HG03565 (cell line): ENCODE measurements at regions not wholly inside any gene's neighbourhood (a gene's known extent, or its start where the extent isn't known, plus 50 kb on each side); places are given as distances from the start of the nearest gene placed in this dataset.
"Not testable (repeated sequence)": the region's sequence is repeated elsewhere in the genome, so short reads cannot be mapped to it uniquely, and the experiment has no call there.

Source experiments
- ATAC-seq: cut with Tn5 transposase; IDR thresholded peaks from one replicate; pipeline ENCODE4 v1.9.1; 2021; ENCODE audit warnings: mild to moderate bottlenecking, moderate library complexity; ENCODE audit not compliant: unreplicated experiment

DNA sequence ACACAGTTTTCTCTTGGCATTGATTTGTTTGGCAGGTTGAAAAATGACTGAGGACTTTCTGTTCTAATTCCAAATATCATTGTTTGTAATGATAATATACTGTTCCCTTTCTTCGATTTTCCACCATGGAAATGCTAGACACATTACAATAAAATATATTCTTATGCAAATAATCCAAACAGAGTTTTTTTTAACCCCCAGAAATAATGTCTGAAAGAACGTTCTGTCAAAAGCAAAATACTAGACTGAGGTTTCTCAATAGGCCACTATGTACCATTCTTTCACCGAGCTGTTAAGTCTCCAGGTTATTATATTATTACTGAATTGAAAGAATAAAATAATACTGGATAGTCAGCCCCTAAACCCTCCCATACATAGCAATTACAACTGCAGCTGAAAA, 312.5 kb downstream of the ZIC3 start:
- no peak for ATAC-seq

DNA sequence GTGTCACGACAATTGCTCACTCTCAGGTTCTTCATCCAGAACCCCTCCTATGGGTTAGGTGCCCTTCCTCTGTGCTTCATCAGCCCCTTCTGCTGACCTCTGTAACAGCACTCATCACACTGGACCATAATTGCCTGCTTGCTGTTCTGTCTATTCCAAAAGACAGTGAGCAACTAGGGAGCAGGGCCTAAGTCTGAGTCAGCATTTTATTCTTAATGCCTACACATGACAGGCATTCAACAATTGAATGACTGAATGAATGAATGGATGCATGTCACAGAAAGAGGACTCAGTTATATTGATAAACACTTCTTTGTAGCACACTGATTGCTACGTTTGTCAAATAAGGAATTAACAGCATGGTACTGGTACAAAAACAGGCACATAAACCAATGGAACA, 317.0 kb downstream of the ZIC3 start:
- ATAC-seq, result no peak

DNA sequence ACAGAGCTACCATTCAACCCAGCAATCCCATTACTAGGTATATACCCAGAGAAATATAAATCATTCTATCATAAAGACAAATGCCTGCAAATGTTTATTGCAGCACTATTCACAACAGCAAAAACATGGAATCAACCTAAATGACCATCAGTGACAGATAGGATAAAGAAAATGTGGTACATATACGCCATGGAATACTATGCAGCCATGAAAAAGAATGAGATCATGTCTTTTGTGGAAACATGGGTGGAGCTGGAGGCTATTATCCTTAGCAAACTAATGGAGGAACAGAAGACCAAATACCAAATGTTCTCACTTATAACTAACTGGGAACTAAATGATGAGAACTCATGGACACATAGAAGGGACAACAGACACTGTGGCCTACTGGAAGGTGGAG, 318.9 kb downstream of the ZIC3 start:
- ATAC-seq, result not testable (repeated sequence)

DNA sequence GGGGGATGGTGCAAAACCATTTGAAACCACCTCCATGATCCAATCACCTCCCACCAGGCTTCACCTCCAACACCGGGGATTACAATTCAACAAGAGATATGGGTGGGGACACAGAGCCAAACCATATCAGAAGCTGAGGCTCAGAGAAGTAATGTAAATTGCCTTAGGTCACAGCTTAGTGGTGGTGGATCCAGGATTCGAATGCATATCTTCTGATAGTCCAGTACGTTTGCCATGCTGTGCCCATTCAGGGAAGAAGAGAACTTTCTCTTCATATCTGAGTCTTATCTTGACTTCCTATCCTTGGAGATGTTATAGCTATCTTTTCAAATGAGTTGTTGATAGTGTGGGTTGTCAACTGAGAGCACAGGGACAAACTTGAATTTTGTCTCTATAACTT, 325.5 kb downstream of the ZIC3 start:
- ATAC-seq, result no peak

DNA sequence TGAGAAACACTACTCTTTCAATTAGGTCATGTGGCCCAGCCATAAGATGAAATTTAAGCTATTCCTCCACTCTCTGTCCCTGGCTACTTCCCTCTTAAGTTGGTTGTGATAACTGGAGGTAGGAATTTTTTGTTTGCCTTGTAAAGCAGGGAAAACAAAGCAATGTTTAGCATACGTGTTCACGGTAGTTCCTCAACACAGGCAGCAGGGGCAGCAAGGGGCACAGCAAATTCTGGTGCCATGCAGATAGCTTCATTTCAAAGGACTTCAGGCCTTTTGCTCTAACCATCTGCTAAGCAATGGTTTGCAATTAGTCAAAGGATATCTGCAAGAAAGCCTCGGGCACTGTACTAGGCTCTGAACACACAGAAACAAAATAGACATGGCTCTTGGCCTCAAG, 330.2 kb downstream of the ZIC3 start:
- no peak for ATAC-seq

DNA sequence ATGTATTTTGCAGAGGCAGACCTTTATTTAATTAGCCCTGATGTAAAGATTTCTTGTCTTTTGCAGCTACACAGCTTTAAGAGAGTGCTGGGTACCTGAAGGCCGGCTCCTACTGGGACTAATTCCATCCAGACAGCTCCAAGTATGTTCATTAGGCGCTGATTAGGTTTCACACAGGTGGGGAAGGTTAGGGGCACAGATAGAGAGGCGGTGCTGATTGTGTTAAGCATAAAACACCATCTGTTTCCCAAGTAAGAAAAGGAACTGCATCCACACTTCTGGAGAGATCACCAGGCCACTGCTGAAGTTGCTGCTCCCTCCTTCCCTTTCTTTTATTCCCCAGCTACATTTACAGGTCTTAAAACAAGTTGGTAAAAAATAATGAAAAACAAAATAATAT, 349.5 kb downstream of the ZIC3 start:
- no peak for ATAC-seq

DNA sequence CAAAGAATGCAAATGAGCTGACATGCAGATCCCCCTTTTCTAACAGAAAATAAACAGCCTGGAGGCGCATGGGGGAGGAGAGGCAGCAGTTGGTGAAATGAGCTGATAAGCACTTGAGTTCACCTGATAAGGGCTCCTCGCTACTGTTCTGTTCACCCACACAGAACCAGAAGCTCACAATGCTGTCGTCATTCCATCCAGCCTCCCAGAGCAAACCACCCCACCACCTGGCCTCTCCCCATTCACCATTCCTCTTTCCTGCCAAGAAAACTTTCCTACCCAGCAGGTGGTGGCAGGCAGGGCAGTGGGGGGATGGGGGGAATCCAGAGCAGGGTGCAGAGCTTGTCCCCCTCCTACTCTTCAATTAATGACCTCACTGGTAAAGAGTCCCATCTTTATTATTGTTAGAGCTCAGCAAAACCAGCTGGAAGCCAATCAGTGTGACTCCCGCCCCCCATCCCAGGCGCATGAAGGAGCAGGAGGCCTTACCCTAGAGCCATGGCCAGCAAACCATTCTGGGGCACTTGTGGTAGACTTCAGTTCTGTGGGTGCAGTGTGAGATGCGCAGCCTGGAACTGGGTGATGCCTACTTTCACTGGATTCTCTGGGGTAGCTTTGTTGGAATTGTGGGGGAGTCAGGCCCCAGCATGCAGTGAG, 350.3 kb downstream of the ZIC3 start:
- ATAC-seq, result no peak

DNA sequence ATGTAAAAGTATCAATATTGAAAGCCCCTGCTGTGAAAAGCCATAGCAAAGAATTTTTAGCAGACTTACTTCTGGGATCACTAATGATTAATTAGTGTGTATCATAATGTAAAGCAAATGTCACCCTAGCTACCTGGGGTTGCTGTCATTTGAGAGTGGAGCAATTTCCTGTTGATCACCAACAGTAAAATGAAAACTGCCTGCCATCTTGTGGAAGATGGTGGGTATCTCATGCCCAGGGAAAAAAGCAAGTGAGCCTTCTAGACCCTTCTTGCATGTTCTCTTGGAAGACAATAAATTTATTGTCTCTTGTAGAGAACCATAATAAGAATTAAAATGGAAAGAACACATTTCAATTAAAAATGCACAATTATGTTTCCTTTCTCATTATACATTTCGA, 360.2 kb downstream of the ZIC3 start:
- ATAC-seq, result no peak

DNA sequence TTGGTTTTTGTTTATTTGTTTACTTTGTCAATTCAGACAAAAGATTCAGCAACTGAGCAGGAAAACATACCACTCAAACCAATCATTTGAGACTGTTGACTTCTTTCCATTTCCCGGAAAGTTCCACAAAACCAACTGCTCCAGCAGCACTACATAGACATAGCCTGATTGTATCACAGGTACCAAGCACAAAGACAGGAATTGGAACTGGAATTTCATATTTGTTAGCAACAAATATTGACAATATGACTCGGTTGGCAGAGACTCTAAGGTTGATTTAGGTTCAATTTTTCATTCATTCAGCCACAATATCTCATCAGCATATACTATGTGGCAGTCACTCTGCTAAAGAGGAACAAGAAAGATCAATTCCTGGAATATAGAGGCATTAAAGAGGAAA, 364.0 kb downstream of the ZIC3 start:
- ATAC-seq, result no peak

DNA sequence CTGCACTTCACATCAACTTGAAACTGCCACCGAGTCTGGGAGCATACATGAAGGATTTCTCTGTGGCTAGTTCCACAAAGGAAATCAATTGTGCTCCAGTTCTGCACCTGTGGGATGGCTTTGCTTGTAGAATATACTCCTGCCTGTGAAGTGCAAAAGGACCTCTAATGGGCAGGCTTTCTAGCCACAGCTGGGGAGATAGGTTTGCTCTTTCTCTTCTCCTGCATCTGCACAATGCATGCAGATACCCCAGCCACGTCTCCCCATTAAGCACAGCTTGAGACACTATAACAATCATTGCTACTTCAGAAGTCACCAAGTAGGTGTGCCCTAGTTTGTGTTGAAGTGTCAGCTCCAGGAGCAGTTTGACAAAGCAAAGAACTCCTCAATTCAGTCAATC, 364.6 kb downstream of the ZIC3 start:
- ATAC-seq, result no peak

DNA sequence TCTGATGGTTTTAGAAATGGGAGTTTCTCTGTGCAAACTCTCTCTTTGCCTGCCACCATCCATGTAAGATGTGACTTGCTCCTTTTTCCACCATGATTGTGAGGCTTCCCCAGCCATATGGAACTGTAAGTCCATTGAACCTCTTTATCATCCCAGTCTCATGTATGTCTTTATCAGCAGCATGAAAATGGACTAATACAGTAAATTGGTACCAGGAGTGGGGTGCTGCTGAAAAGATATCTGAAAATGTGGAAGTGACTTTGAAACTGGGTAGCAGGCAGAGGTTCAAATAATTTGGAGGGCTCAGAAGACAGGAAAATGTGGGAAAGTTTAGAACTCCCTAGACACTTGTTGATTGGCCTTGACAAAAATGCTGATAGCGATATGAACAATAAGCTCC, 368.3 kb downstream of the ZIC3 start:
- not testable (repeated sequence) for ATAC-seq

DNA sequence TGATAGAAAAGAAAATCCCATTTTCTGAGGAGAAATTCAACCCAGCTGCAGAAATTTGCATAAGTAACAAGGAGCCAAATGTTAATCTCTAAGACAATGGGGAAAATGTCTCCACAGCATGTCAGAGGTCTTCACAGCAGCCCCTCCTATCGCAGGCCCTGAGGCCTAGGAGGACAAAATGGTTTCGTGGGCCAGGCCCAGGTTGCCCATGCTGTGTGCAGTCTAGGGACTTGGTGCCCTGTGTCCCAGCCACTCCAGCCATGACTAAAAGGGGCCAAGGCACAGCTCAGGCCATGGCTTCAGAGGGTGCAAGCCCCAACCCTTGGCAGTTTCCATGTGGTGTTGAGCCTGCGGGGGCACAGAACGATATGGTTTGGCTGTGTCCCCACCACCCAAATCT, 369.0 kb downstream of the ZIC3 start:
- not testable (repeated sequence) for ATAC-seq

DNA sequence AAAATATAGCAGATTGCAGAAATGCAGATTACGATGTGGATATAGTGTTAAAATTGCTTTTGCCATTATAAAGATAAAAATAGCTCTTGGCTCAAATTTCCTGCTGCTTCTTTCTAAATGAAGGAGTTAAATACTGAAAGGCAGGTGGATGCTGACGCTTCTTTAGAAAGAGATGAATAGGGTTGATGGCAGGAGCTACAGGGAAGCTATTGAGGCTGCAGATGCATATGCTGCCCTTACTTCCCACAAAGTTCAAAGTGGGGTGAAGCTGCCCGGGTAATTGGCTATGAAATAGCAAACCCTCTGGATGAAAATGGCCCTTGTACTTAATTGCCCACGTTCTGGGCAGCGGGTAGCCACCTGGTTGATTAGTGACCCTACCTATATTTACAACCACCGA, 379.5 kb downstream of the ZIC3 start:
- ATAC-seq, result no peak

DNA sequence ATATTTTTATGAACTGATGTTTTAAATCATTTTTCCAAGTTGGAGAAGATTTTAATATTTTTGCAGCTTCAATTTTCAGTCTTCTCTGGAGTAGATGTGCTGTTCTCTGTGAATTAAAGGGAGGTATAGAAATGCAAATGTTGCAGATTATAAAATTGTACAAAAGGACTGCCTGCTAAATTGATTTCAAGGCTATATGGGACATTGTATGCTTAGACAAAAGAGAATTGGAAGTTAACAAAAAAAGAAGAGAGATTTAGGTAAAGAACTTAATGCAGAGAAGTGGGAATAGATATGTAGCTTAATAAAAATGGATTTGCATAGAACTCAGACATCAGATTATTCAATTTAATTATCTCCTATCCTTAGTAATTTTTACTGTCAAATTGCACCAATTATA, 403.3 kb downstream of the ZIC3 start:
- ATAC-seq, result no peak

DNA sequence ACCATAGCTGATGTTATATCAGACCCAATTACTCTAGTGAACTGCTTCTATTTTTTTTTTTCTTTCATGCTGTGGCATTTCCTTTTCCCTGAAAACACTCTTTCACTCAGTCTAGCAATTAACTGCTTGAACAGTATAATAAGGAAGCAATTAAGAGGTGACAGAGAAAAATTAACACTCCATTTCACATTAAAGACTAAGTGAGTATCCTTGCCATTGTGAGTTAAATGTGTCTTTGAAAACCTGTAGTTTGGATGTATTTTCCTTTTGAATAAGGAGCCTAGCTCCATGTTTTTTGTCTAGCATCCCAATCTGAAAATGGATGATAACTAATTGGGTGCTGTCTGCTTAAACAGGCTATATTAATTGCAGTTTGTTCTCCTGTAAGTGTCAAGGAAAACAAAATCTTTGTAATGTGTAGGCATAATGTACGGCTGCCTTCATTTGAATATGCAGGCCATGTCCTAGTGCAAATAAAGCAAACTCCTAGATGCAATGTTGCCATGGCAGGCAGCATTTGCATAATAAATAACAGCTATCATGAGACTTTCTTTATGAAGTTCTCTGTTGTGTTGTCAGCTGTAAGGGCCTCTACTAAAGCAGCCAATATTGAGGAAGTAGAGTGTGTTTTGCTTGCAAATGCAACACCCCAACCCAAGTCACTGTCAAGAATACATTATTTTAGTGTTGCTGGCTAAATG, 416.7 kb downstream of the ZIC3 start:
- no peak for ATAC-seq

DNA sequence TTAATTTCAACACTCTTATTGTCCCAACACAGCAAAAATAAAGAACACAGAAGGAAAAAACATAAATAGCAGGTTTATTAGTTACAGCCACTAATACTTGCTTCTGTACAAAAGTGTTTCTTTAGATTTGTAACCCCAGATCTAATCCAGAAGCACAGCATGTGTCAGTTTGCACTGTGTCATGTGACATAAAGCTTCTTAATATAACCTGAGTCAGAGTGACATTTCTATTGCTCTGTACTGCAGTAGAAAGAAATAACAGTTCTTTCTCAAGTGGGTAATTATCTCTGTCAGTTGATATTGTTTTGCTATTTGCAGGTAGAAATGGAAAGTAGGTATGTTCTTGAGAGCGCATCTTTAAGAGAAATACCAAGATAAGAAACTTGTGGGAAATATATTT, 422.5 kb downstream of the ZIC3 start:
- ATAC-seq, result no peak

DNA sequence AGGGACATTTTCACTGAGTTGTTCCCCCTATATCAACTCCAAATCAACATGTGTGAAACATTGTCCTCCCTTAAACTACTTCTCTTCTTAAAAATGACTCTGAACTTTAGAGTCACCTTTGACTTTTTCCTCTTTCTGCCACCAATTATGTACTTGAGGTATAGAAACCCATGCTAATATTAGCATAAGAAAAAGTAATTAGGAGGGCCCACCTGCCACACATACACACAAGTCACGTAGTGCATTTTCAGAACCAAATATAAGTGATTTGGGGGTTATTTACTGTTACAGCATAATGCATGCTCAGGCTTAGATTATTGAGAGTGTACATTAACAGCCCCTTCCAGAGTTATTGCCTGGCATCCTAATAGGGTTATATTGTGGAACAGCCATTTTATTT, 432.7 kb downstream of the ZIC3 start:
- no peak for ATAC-seq

DNA sequence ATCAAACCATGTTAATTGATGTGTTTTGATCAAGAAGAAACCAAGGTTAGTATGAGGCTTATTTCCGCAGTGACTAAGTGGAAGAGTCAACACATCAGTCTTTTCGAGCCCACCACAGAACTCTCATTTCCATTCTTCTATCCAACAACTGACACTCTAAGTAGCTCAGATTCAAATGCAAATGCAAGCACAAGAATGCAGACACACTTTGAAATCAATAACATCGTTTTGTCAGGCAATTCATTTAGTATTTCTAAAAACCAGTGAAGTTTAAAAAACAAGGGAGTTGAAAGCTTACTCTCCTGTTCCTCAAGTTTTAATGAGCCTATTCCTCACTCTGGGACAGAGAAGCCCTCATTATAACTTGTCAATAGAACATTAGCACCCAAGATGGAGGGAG, 433.1 kb downstream of the ZIC3 start:
- no peak for ATAC-seq

DNA sequence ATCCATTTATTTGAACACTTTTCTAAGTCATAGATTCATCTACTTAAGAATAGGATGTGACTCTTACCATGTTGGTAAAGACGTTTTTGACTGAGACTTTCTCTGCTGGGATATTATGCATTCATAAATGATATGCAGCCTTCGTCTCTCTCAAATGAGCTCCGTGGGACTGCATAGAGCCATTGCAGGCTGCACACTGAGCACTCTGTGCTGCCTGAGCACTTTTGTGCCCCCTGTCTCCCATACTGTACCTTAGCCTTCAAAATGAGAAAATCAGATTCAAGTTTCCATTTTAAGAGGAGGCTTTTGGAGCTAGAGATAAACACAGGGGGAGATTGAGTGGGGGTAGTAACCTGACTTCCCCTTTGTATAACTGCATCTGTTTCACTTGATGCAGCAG, 433.6 kb downstream of the ZIC3 start:
- ATAC-seq, result no peak

DNA sequence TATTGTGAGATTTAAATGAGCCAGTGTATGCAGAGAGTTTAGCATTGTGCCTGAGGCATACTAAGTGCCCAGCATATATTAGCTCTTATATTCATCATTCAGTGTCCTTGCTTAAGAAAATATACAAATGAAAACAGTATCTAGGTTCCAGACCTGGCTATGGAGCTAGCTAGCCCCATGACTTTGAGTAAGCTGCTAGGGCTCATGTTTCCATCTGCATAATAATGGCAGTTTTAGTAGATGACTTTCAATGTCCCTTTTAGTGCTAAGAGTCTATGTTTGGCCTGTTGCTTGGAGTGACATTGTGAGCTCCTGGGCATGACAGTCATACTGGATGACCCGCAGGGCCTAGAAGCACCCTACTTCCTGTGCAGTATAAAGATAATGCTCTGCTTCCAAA, 435.3 kb downstream of the ZIC3 start:
- ATAC-seq, result no peak

DNA sequence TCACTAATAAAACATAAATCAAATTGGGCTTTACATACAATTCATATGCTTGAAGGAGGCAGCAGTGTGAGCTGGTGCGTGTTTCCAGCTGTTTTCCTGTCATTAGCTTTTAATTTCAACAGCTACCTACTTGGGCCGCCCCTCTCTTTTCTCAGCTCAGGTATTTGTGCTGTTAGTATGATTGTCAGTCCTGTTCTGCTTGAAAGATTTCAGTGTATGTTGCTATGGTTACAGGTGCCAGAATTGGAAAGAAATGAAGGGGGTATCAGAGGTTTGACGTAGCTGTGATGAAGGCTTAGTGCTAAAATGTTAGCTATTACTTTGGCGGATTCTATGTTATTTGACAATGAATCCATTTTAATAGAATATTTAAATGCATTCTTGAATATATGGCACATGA, 440.3 kb downstream of the ZIC3 start:
- ATAC-seq, result no peak

DNA sequence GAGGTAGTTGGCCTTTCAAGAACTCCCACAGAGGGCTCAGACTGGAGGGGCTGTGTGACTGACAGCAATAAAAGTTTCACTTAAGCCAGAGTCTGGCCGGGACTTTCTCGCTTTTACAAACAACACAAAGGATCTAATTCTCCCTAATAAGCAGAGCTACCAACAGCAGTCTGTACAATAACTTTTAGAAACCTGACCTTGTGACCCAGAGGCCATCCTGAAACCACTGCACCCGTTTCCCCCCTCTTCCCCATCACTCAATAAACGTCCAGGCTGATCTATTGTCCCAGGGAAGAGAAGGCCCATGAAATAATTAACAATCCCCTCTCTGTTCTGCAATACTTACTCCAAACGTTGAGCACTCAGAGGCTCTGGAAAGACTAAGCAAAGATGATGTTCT, 442.4 kb downstream of the ZIC3 start:
- no peak for ATAC-seq

DNA sequence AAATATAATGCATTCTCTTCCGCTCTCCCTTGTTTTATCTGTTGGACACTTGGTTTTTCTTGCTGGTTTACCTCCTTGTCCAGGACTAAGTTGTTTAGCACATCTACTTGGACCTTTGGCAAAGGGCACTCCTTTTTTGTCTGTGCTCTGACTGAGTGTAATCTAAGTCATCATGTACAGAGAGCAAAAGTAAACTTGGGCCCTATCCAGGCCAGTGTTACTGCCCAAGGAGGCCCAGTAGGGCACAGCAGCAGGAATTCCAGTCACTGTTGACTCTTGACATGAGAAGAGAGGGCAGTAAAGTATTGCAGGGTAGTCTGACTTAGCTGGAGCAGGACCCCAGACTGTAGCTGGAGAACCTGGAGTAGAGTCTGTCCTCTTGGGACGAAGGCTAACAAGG, 445.5 kb downstream of the ZIC3 start:
- ATAC-seq, result no peak
